ENCODE measurements at regions not wholly inside any gene's neighbourhood (a gene's known extent, or its start where the extent isn't known, plus 50 kb on each side); places are given as distances from the start of the nearest gene placed in this dataset.
A peak's percentile ranks its signal among the peaks of the same experiment; 100 is the strongest.

DNA sequence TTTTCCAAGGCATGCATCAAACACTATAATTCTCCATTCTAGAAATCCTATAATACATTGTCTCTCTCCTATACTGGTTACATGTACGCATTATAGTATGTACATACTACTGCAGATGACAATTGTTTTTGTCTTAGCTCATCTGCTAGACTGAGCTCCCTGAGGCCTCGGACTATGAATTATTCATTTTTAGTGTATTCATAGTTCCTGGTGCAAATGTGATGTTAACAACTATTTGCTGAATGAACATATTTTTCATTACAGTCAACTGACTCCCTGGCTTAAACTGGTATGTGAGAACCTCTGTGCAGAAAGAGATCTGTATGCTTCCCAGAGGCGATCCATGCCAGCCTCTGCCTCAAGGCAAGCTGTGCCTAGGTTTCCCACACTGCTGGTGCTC lies 91.8 kb upstream of the PARP11 start:
- Histone ChIP-seq H3K4me3 (ENCODE audit: control extremely low read depth in 1 of 5, extremely low read depth in 1 of 5, insufficient read depth in 1 of 5, low read depth in 2 of 5, low read length in 4 of 5) (no peak overlapping the region), H3K9ac (ENCODE audit: low read length) (no peak overlapping the region), H3K4me2 (replicated peaks; ENCODE audit: low read depth, low read length, poor library complexity, severe bottlenecking) (no peak overlapping the region), H3K79me2 (ENCODE audit: control insufficient read depth, insufficient read depth, low read length) (no peaks in the 10 kb centered on the region), H4K20me1 (ENCODE audit: control insufficient read depth, insufficient read depth, low read length, poor library complexity, severe bottlenecking) (no peaks in the 10 kb centered on the region), H3K36me3 (replicated peaks in 1 of 2; ENCODE audit: control extremely low read depth in 1 of 2, control insufficient read depth in 1 of 2, extremely low read depth in 1 of 2, insufficient read depth in 2 of 2, low read length in 1 of 2) (no peaks in the 10 kb centered on the region), H3K27ac (ENCODE audit: low read length in 2 of 2) (no peak overlapping the region), H2AFZ (ENCODE audit: insufficient read depth, low read depth, low read length, poor library complexity, severe bottlenecking) (no peak overlapping the region), H3K9me3 (ENCODE audit: control extremely low read depth in 1 of 3, control insufficient read depth in 2 of 3, insufficient read depth in 1 of 3, low read length in 2 of 3) (no peaks in the 10 kb centered on the region), H3K4me1 (ENCODE audit: control insufficient read depth in 2 of 2, insufficient read depth in 2 of 2, low read length in 2 of 2) (peaks cover 9 to 10% of the 10 kb centered on the region in 2 donors), H3K27me3 (replicated peaks in 1 of 4; ENCODE audit: control extremely low read depth in 1 of 4, control insufficient read depth in 3 of 4, insufficient read depth in 4 of 4, low read length in 3 of 4) (no peaks in the 10 kb centered on the region)
- ATAC-seq (ENCODE audit: low read depth) (no peak), DNase-seq (no peak)
- H3K9me3 Mint-ChIP-seq (ENCODE audit: insufficient read depth), result no peaks in the 10 kb centered on the region
- ChIA-PET CTCF (interaction anchor here (0.6 to 3.7 kb wide), 5 partner anchors 9 to 353 kb away, joined by 3 to 53 read pairs (median 3); no protein-coding TSS in a partner anchor), POLR2A (no interaction called here)
- H3K4me1 Mint-ChIP-seq, result peaks cover 12% of the 10 kb centered on the region
- intact Hi-C loops (cut with micrococcal nuclease), result no loop called here
- TF ChIP-seq EZH2 (IDR thresholded peaks at IDR 0.05; ENCODE audit: borderline replicate concordance, insufficient read depth, low read depth, low read length, poor library complexity, severe bottlenecking), result no peak
- TF ChIP-seq, protein P1, sequence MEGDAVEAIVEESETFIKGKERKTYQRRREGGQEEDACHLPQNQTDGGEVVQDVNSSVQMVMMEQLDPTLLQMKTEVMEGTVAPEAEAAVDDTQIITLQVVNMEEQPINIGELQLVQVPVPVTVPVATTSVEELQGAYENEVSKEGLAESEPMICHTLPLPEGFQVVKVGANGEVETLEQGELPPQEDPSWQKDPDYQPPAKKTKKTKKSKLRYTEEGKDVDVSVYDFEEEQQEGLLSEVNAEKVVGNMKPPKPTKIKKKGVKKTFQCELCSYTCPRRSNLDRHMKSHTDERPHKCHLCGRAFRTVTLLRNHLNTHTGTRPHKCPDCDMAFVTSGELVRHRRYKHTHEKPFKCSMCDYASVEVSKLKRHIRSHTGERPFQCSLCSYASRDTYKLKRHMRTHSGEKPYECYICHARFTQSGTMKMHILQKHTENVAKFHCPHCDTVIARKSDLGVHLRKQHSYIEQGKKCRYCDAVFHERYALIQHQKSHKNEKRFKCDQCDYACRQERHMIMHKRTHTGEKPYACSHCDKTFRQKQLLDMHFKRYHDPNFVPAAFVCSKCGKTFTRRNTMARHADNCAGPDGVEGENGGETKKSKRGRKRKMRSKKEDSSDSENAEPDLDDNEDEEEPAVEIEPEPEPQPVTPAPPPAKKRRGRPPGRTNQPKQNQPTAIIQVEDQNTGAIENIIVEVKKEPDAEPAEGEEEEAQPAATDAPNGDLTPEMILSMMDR (IDR thresholded peaks at IDR 0.05), result no peak
- 100% methylated on average over 2 of the region's 3 CpGs for WGBS (ENCODE audit: insufficient coverage)
- H3K27ac Mint-ChIP-seq, result no peak overlapping the region
- peaks cover 3% of the 10 kb centered on the region for H3K27me3 Mint-ChIP-seq
- no peak overlapping the region for H3K4me3 Mint-ChIP-seq

DNA sequence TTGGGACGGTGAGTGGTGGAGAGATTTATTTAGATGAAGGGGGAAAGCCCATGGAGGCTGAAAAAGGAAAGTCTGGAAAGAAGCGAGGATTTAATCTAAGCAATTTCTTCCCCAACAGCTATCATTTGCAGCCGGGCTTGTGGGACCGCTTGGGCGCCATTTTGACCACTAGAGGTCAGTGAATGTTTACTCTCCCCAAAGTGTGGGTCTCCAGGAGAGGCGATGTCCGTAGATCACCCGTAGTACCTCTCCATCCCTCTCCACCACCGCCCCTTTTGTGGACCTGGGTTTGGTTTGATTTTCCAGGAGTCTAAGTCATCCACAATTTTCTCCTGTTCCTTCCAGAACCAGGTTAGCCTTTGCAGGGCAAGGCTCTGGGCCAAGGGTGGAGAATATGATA lies 91.2 kb upstream of the PARP11 start:
- H3K9ac ChIP-seq (ENCODE audit: low read length), result no peak overlapping the region
- DNase-seq, result peak; percentile 28
- H3K27ac ChIP-seq (ENCODE audit: low read length in 2 of 2), result no peak overlapping the region
- ATAC-seq (ENCODE audit: low read depth), result no peak
- Mint-ChIP-seq H3K4me1 (peaks cover 12% of the 10 kb centered on the region), H3K27me3 (peaks cover 3% of the 10 kb centered on the region), H3K9me3 (ENCODE audit: insufficient read depth) (no peaks in the 10 kb centered on the region), H3K27ac (no peak overlapping the region), H3K4me3 (no peak overlapping the region)
- ChIA-PET CTCF (interaction anchor here (0.8 to 3.7 kb wide), 6 partner anchors 9 to 313 kb away, joined by 3 to 53 read pairs (median 4); no protein-coding TSS in a partner anchor), POLR2A (no interaction called here)
- no peak overlapping the region for H2AFZ ChIP-seq (ENCODE audit: insufficient read depth, low read depth, low read length, poor library complexity, severe bottlenecking)
- peaks cover 9 to 10% of the 10 kb centered on the region in 2 donors for H3K4me1 ChIP-seq (ENCODE audit: control insufficient read depth in 2 of 2, insufficient read depth in 2 of 2, low read length in 2 of 2)
- no peaks in the 10 kb centered on the region for H3K36me3 ChIP-seq (replicated peaks in 1 of 2; ENCODE audit: control extremely low read depth in 1 of 2, control insufficient read depth in 1 of 2, extremely low read depth in 1 of 2, insufficient read depth in 2 of 2, low read length in 1 of 2)
- H3K79me2 ChIP-seq (ENCODE audit: control insufficient read depth, insufficient read depth, low read length), result no peaks in the 10 kb centered on the region
- intact Hi-C loops (cut with micrococcal nuclease), result loop anchor here (1.0 kb wide), 1 partner anchor 313 kb away; no protein-coding TSS in a partner anchor
- no peaks in the 10 kb centered on the region for H3K27me3 ChIP-seq (replicated peaks in 1 of 4; ENCODE audit: control extremely low read depth in 1 of 4, control insufficient read depth in 3 of 4, insufficient read depth in 4 of 4, low read length in 3 of 4)
- H3K4me2 ChIP-seq (replicated peaks; ENCODE audit: low read depth, low read length, poor library complexity, severe bottlenecking), result no peak overlapping the region
- H4K20me1 ChIP-seq (ENCODE audit: control insufficient read depth, insufficient read depth, low read length, poor library complexity, severe bottlenecking), result no peaks in the 10 kb centered on the region
- TF ChIP-seq, protein P1 (IDR thresholded peaks at IDR 0.05), result peak; percentile 21
- no peak for TF ChIP-seq EZH2 (IDR thresholded peaks at IDR 0.05; ENCODE audit: borderline replicate concordance, insufficient read depth, low read depth, low read length, poor library complexity, severe bottlenecking)
- H3K4me3 ChIP-seq (ENCODE audit: control extremely low read depth in 1 of 5, extremely low read depth in 1 of 5, insufficient read depth in 1 of 5, low read depth in 2 of 5, low read length in 4 of 5), result no peak overlapping the region
- 80% methylated on average over 4 of the region's 9 CpGs for WGBS (ENCODE audit: insufficient coverage)
- no peaks in the 10 kb centered on the region for H3K9me3 ChIP-seq (ENCODE audit: control extremely low read depth in 1 of 3, control insufficient read depth in 2 of 3, insufficient read depth in 1 of 3, low read length in 2 of 3)
